ENCODE measurements at regions not wholly inside any gene's neighbourhood (a gene's known extent, or its start where the extent isn't known, plus 50 kb on each side); places are given as distances from the start of the nearest gene placed in this dataset.
"Not testable (repeated sequence)": the region's sequence is repeated elsewhere in the genome, so short reads cannot be mapped to it uniquely, and the experiment has no call there.

- no peak for DNase-seq
Observed at GRCh38 chr14:28142400-28143015, 624.1 kb upstream of the FOXG1 start.

GRCh38 chr14:28143316-28143715 lies 623.3 kb upstream of the FOXG1 start:
- no peak for DNase-seq

GRCh38 chr14:28151926-28152325 lies 614.7 kb upstream of the FOXG1 start:
- no peak for DNase-seq

- DNase-seq = no peak
Observed at GRCh38 chr14:28152453-28153044, 614.0 kb upstream of the FOXG1 start.

- DNase-seq = no peak
Observed at GRCh38 chr14:28157289-28157869, 609.2 kb upstream of the FOXG1 start.

DNA sequence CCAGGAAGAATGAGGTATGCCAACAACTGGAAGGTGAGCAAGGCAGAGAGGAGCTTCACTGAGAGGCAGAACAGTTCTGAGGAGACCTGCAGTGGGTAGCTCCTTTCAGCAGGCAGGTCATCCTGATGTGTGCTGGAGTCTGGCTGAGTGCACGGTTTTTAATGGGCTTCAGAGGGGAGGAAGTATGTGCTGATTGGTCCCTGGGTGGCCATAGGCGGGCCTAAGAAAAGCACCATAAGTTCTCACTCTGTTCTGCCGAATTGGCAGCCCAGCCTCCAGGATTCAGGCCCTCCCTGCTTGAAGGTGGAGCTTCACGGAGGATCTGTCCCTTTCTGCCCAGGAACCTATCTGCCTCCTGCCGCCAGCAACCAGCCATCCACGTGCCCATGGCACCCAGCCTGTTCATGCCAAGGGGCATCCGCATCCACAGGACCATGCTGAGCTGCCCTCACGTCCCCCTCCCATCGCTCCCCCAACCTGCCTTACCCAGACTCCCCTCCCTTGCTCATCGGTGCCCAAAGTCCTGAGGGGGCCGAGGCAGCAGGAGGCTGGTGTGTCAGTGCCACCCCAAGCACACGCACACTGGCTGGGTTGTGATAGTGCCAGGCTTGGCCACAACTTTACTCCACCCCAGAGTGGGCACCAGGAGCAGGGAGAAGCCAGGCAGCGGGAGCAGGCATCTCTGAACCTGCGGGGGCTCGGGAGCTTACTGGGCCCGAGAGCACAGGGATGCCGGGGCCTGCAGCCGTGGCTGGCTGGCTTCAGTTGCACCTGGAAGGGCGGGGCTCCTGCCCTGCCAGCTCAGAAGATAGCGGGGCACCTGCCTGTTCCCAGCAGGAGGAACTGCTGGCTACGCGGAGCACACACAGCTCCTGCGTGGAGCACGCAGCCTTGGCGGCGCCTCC lies 608.4 kb upstream of the FOXG1 start:
- DNase-seq = no peak

- DNase-seq = no peak
Observed at GRCh38 chr14:28161040-28161439, 605.5 kb upstream of the FOXG1 start.

GRCh38 chr14:28163233-28163632 lies 603.4 kb upstream of the FOXG1 start:
- no peak for DNase-seq

DNA sequence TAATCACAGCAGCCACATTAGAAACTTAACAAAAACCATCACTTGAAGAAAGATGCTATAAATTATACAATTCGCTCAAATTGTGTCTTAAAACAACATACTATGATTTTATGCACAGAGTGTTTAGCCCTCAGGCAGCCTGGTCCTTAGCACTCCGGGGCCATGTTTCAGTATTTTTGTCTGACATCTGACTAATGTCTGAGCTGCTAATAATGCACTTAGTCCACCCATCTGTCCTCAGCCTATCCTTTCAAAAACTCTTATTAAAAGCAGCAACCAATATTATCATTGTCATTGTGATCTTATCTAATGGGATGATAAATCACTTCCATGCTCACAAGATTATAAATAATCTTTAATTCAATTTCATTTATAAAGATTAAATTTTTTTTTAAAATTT lies 602.7 kb upstream of the FOXG1 start:
- DNase-seq = no peak

DNA sequence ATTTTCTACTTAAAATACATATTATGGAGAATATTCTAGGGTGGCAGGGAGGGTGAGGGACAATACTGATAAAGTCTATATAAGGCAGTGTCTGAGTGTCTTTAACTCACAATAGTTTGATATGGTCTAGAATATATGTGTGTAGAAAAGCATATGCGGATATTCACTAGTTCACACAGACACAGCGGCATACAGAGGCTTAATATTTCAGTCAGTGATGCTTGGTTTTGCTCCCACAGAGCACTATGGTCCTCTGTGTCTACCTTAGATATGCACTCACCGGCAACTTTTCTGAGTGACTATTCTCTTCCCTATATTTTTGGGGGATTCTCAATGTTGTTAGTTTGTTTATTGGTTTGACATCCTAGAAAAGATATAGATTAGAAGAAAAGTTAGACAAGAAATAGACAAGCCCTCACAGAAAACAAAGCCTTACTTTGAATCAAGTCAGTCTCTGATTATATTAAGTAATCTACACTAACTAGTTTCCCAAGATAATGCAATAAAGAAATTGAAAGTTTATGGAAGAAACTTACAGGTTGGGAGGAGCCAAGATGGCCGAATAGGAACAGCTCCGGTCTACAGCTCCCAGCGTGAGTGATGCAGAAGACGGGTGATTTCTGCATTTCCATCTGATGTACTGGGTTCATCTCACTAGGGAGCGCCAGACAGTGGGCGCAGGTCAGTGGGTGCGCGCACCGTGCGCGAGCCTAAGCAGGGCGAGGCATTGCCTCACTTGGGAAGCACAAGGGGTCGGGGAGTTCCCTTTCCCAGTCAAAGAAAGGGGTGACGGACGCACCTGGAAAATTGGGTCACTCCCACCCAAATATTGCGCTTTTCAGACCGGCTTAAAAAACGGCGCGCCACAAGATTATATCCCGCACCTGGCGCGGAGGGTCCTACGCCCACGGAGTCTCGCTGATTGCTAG lies 578.4 kb upstream of the FOXG1 start:
- not testable (repeated sequence) for DNase-seq

DNA sequence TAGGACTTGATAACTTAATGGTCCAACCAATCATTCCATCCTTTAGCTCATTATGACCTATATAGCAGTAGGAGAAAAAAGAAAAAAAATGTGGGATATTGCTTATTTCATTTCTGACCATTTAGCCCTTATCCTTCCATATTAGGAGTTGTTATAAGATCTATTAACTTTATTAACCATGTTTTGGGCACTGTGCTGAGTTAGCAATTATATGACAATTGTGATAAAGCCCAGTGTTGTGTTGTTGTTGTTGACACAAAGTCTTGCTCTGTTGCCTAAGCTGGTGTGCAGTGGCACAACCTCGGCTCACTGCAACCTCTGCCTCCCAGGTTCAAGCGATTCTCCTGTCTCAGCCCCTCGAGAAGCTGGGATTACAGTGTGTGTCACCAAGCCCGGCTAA lies 569.7 kb upstream of the FOXG1 start:
- DNase-seq = no peak

DNA sequence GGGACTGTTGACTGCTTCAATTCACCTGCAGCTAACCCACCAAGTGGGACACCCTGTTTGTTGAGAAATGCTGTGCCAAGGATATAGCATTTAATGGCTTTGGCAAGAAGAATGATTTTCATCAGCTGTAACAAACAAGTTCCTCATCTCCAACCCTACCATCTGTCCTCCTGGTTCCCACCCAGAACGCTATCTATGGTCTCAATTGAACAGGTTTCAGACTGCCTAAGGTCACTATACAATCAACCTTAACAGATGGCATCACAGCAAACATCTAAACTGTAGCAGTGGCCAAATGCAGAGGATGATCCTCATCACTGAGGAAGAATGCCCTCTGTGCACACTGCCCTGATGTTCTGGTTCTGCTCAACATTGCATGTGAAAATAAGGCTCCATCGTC lies 546.2 kb upstream of the FOXG1 start:
- no peak for DNase-seq

DNA sequence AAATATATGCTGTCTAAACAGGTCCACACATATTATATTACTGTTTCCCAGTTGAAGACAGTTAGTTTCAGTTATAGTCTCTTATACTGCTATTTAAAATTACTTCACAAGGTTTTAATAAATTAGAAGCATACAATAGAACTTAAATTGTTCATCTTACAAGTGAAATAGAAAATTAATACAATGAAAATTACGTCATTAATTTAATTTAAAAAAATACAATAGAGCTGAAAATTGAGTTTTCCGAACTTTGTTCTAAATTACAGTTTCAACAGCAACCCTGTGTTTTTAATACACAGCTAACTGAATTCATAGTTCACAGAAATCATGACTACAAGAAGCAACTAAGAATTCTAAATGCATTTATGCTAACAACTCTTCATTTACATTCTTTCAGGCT lies 525.7 kb upstream of the FOXG1 start:
- DNase-seq = no peak

GRCh38 chr14:28242895-28243294 lies 523.7 kb upstream of the FOXG1 start:
- no peak for DNase-seq

DNA sequence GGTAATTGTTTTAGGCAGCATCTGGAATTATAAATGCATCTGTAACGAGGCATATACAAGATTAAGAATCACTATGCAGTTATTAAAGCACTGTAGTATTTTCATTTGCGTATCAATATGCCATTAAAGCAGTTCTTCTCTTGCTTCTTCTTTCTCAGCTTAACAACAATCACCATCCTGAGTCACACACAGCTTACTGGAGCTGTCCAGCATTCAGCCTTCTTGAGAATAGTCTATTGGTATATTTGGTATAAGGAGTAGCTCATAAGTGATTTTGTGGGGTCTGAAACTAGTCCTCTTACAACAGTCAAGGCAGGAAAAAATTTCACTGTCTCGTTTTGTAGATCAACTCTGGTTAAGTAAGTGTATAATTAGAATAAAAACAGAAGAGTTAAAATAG lies 523.0 kb upstream of the FOXG1 start:
- no peak for DNase-seq

DNA sequence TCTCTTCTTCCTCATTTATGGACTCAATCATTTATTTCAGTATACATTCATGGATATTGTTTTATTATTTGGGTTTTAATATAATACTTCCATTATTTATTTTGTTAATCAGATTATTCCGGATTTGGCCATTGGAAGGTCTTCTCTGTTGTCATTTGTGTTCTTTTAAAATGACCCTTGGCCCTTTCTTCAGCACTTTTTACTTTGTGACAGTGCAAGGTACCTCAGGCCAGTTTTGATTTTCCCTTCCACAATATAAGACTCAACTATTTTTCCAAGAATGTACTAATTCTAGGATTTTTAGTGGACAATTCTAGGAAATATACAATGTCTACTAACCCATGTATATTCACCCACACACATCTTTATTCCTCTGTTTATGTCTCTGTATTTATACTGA lies 521.4 kb upstream of the FOXG1 start:
- no peak for DNase-seq

GRCh38 chr14:28247491-28247890 lies 519.1 kb upstream of the FOXG1 start:
- DNase-seq = no peak

GRCh38 chr14:28252124-28252523 lies 514.5 kb upstream of the FOXG1 start:
- DNase-seq = not testable (repeated sequence)

- DNase-seq = no peak
Observed at GRCh38 chr14:28254768-28255167, 511.8 kb upstream of the FOXG1 start.

DNA sequence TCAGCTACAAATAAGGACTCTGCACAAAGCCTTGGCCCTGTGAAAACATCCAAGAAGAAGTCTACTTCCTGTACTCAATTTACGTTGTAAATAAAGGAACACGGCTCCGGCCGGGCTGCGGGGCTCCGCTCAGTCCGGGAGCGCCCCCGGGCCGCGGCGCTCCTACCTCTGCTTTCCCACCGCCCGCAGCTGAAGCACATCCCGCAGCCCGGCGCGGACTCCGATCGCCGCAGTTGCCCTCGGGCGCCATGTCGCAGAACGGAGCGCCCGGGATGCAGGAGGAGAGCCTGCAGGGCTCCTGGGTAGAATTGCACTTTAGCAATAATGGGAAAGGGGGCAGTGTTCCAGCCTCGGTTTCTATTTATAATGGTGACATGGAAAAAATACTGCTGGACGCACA lies 502.3 kb upstream of the FOXG1 start:
- no peak for DNase-seq

- DNase-seq = no peak
Observed at GRCh38 chr14:28272270-28272669, 494.3 kb upstream of the FOXG1 start.

DNA sequence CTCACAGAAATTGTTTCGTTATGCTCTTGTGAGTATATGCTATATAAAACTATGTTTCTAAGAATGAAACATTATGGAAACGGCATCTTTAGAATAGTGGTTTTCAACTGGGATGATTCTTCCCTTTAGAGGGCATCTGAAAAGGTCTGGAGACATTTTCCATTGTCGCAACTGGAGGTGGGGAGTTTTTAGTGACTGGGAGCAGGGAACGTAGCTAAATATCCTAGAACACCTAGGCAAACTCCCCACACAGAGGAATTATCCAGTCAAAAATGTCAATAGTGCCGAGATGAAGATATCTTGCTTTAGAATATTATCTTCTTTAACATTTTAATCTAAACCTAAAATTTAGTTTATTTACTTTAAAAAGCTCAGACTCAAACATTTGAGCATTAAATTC lies 486.1 kb upstream of the FOXG1 start:
- DNase-seq = no peak

All from fibroblast of skin of abdomen (primary cell).